GM23338 (cell line): ENCODE measurements at regions not wholly inside any gene's neighbourhood (a gene's known extent, or its start where the extent isn't known, plus 50 kb on each side); places are given as distances from the start of the nearest gene placed in this dataset.

Source experiments
- ATAC-seq: fragments of 200-7000 bp; cut with Tn5 transposase; 3 replicates; pipeline ENCODE4 v1.9.1; 2020
- DNase-seq: peaks from one replicate; pipeline ENCODE4 v3.0.0-alpha.2; 2015; ENCODE audit warnings: low spot score
- H2AFZ ChIP-seq: fragments of 200-600 bp; sonication (generic); 2 replicates; pipeline ENCODE4 v1.8.0; 2016; ENCODE audit warnings: antibody characterized with exemption, mild to moderate bottlenecking, moderate library complexity
- H3F3A ChIP-seq: fragments of 200-600 bp; sonication (generic); replicated peaks from 2 replicates; pipeline ENCODE4 v1.8.0; 2017; ENCODE audit warnings: antibody characterized with exemption, mixed run types, low read depth
- H3K27ac ChIP-seq: fragments of 200-600 bp; sonication (generic); 2 replicates; pipeline ENCODE4 v1.6.1; 2016; ENCODE audit warnings: low read depth
- H3K27me3 ChIP-seq: fragments of 200-600 bp; sonication (generic); 2 replicates; pipeline ENCODE4 v1.8.0; 2016; ENCODE audit warnings: mild to moderate bottlenecking, mixed run types, moderate library complexity; ENCODE audit not compliant: insufficient read depth
- H3K36me3 ChIP-seq: fragments of 200-600 bp; sonication (generic); 2 replicates; pipeline ENCODE4 v1.8.0; 2016; ENCODE audit warnings: mild to moderate bottlenecking; ENCODE audit not compliant: insufficient read depth
- H3K4me1 ChIP-seq: fragments of 200-600 bp; sonication (generic); 2 replicates; pipeline ENCODE4 v1.8.0; 2016; ENCODE audit warnings: mild to moderate bottlenecking, moderate library complexity; ENCODE audit not compliant: insufficient read depth
- H3K4me2 ChIP-seq: fragments of 200-600 bp; sonication (generic); 2 replicates; pipeline ENCODE4 v1.7.1; 2017; ENCODE audit warnings: mixed run types
- H3K4me3 ChIP-seq: fragments of 200-600 bp; sonication (generic); 2 replicates; pipeline ENCODE4 v1.6.1; 2016; ENCODE audit warnings: mixed run types
- H3K79me2 ChIP-seq: fragments of 200-600 bp; sonication (generic); replicated peaks from 2 replicates; pipeline ENCODE4 v1.8.0; 2017; ENCODE audit warnings: mild to moderate bottlenecking; ENCODE audit not compliant: insufficient read depth
- H3K9me2 ChIP-seq: fragments of 200-600 bp; sonication (generic); 2 replicates; pipeline ENCODE4 v1.8.0; 2017; ENCODE audit not compliant: insufficient read depth
- H4K20me1 ChIP-seq: fragments of 200-600 bp; sonication (generic); replicated peaks from 2 replicates; pipeline ENCODE4 v1.8.0; 2017; ENCODE audit warnings: mild to moderate bottlenecking; ENCODE audit not compliant: insufficient read depth
- H3K27ac Mint-ChIP-seq: 2 replicates; pipeline ENCODE4 v1.8.0; 2020; ENCODE audit warnings: inconsistent platforms, mild to moderate bottlenecking, moderate library complexity, mixed read lengths
- H3K27me3 Mint-ChIP-seq: 3 replicates; pipeline ENCODE4 v1.8.0; 2022; ENCODE audit warnings: low read depth, mild to moderate bottlenecking, moderate library complexity, mixed read lengths, inconsistent platforms; ENCODE audit not compliant: insufficient read depth, poor library complexity
- H3K36me3 Mint-ChIP-seq: 3 replicates; pipeline ENCODE4 v1.8.0; 2021; ENCODE audit warnings: low read depth, mild to moderate bottlenecking, inconsistent platforms, moderate library complexity, mixed read lengths
- H3K4me1 Mint-ChIP-seq: 3 replicates; pipeline ENCODE4 v1.8.0; 2020; ENCODE audit warnings: mild to moderate bottlenecking, inconsistent platforms, mixed read lengths
- H3K4me3 Mint-ChIP-seq: 3 replicates; pipeline ENCODE4 v1.8.0; 2021; ENCODE audit warnings: moderate library complexity, mild to moderate bottlenecking, inconsistent platforms, mixed read lengths
- H3K9me3 Mint-ChIP-seq: 3 replicates; pipeline ENCODE4 v1.8.0; 2020; ENCODE audit warnings: moderate library complexity, mild to moderate bottlenecking, inconsistent platforms, mixed read lengths
- CREB1 ChIP-seq: fragments of 250-450 bp; sonication (Bioruptor Pico); IDR thresholded peaks from 2 replicates; pipeline ENCODE4 v1.5.0; 2020; ENCODE audit warnings: low read depth, mild to moderate bottlenecking, moderate library complexity
- CTCF ChIP-seq, 2 experiments: fragments of 200-600 bp in 1 of 2; sonication (generic) in 1 of 2; conservative IDR thresholded peaks; 2 replicates each; pipeline versions ENCODE4 v1.5.1 to v1.6.1; 2016 to 2017; ENCODE audit warnings: antibody characterized with exemption in 2 of 2, low read depth in 2 of 2, mild to moderate bottlenecking in 2 of 2, moderate library complexity in 1 of 2
- ETS1 ChIP-seq: IDR thresholded peaks from 2 replicates; pipeline ENCODE4 v1.6.1; 2016; ENCODE audit warnings: antibody characterized with exemption
- EZH2 ChIP-seq: fragments of 200-600 bp; sonication (generic); IDR thresholded peaks from one replicate; pipeline ENCODE4 v1.8.0; 2017; ENCODE audit warnings: antibody characterized with exemption, mild to moderate bottlenecking, low read depth; ENCODE audit not compliant: unreplicated experiment
- EZH2phosphoT487 ChIP-seq: fragments of 200-600 bp; sonication (generic); IDR thresholded peaks from one replicate; pipeline ENCODE4 v1.8.1; 2018; ENCODE audit warnings: antibody characterized with exemption; ENCODE audit not compliant: unreplicated experiment
- JUNB ChIP-seq: IDR thresholded peaks from one replicate; pipeline ENCODE4 v1.6.1; 2016; ENCODE audit warnings: antibody characterized with exemption; ENCODE audit not compliant: unreplicated experiment
- NANOG ChIP-seq: IDR thresholded peaks from 2 replicates; pipeline ENCODE4 v1.6.1; 2016; ENCODE audit warnings: antibody characterized with exemption, borderline replicate concordance
- POLR2AphosphoS5 ChIP-seq: IDR thresholded peaks from 2 replicates; pipeline ENCODE4 v1.6.1; 2016; ENCODE audit warnings: antibody characterized with exemption, low read depth
- REST ChIP-seq: IDR thresholded peaks from one replicate; pipeline ENCODE4 v1.6.1; 2018; ENCODE audit warnings: antibody characterized with exemption; ENCODE audit not compliant: unreplicated experiment
- STAT1 ChIP-seq: IDR thresholded peaks from one replicate; pipeline ENCODE4 v1.6.1; 2016; ENCODE audit warnings: antibody characterized with exemption; ENCODE audit not compliant: unreplicated experiment
- ZNF114 ChIP-seq: fragments of 250-450 bp; sonication (Bioruptor Pico); IDR thresholded peaks from 2 replicates; pipeline ENCODE4 v1.5.0; 2020; ENCODE audit warnings: mild to moderate bottlenecking, moderate library complexity
- ZNF331 ChIP-seq: fragments of 250-450 bp; sonication (Bioruptor Pico); IDR thresholded peaks from 2 replicates; pipeline ENCODE4 v1.5.0; 2020; ENCODE audit warnings: low read depth, mild to moderate bottlenecking, moderate library complexity
- ZNF462 ChIP-seq: fragments of 250-450 bp; sonication (Bioruptor Pico); IDR thresholded peaks from 2 replicates; pipeline ENCODE4 v1.5.0; 2020; ENCODE audit warnings: mild to moderate bottlenecking, moderate library complexity

GRCh38 chr2:118227698-118228508, 139.6 kb downstream of the INSIG2 start:
- TF ChIP-seq EZH2phosphoT487 (no peak), ETS1 (no peak), POLR2AphosphoS5 (no peak), ZNF331 (CRISPR knock-in tag) (no peak), JUNB (no peak), NANOG (no peak), CTCF (conservative IDR thresholded peaks at IDR 0.05; ENCODE audit: low read depth in 2 of 2) (no peak), REST (no peak), EZH2 (no peak), ZNF462 (CRISPR knock-in tag) (no peak), CREB1 (CRISPR knock-in tag) (no peak), STAT1 (no peak), ZNF114 (no peak)
- Histone ChIP-seq H3K27ac (no peak overlapping the region), H3F3A (0 out of 2 replicates have a peak, but pooled peaks cover 3% of the 10 kb centered on the region), H4K20me1 (no peaks in the 10 kb centered on the region), H3K9me2 (0 out of 2 replicates have a peak, but pooled peaks cover 5% of the 10 kb centered on the region), H3K4me2 (no peak overlapping the region), H3K4me3 (no peak overlapping the region), H3K27me3 (peaks cover 34% of the 10 kb centered on the region), H3K79me2 (no peaks in the 10 kb centered on the region), H3K36me3 (no peaks in the 10 kb centered on the region), H2AFZ (peak overlapping the region; percentile 56; the same call in 1 of the 2 replicates), H3K4me1 (peaks cover 11% of the 10 kb centered on the region)
- Mint-ChIP-seq H3K4me1 (peaks cover 21% of the 10 kb centered on the region), H3K27ac (no peak overlapping the region), H3K4me3 (no peak overlapping the region), H3K9me3 (no peaks in the 10 kb centered on the region), H3K36me3 (no peaks in the 10 kb centered on the region), H3K27me3 (peaks cover 27% of the 10 kb centered on the region)
- no peak for DNase-seq
- no peak for ATAC-seq
